ENCODE measurements at regions not wholly inside any gene's neighbourhood (a gene's known extent, or its start where the extent isn't known, plus 50 kb on each side); places are given as distances from the start of the nearest gene placed in this dataset.

- TF ChIP-seq CTCF (IDR thresholded peaks at IDR 0.05; ENCODE audit: control extremely low read depth in 1 of 3, insufficient read depth in 1 of 3, low read depth in 1 of 3, low read length in 3 of 3) (no peak), HDAC2 (IDR thresholded peaks at IDR 0.05; ENCODE audit: borderline replicate concordance in 1 of 2, low read depth in 2 of 2, low read length in 2 of 2) (no peak)
Observed at GRCh38 chr21:25342816-25343215, 264.5 kb downstream of the MRPL39 start.
